Liver (tissue), 8 donors: ENCODE measurements at regions not wholly inside any gene's neighbourhood (a gene's known extent, or its start where the extent isn't known, plus 50 kb on each side); places are given as distances from the start of the nearest gene placed in this dataset.

Source experiments
- DNase-seq: peaks from one replicate; pipeline ENCODE4 v3.0.0-alpha.2; 2017; ENCODE audit warnings: low spot score
- H3K27ac ChIP-seq, 2 donors: one replicate each; pipeline ENCODE4 v1.7.0; 2013; ENCODE audit warnings: inconsistent platforms in 2 of 2, low read length in 2 of 2, control low read depth in 1 of 2, low read depth in 1 of 2, mild to moderate bottlenecking in 1 of 2
- H3K27me3 ChIP-seq, 4 donors: one replicate each; pipeline versions ENCODE4 v1.6.1 to v1.7.0; 2013; ENCODE audit warnings: low read length in 3 of 4, inconsistent platforms in 1 of 4, mild to moderate bottlenecking in 1 of 4, moderate library complexity in 1 of 4; ENCODE audit not compliant: control insufficient read depth in 4 of 4, insufficient read depth in 4 of 4
- H3K36me3 ChIP-seq, 4 donors: one replicate each; pipeline versions ENCODE4 v1.6.1 to v1.7.0; 2013; ENCODE audit warnings: low read length in 3 of 4, mild to moderate bottlenecking in 3 of 4, low read depth in 1 of 4, moderate library complexity in 1 of 4; ENCODE audit not compliant: control insufficient read depth in 4 of 4, insufficient read depth in 3 of 4
- H3K4me1 ChIP-seq, 4 donors: one replicate each; pipeline versions ENCODE4 v1.6.1 to v1.7.0; 2013; ENCODE audit warnings: low read length in 3 of 4, mild to moderate bottlenecking in 3 of 4, moderate library complexity in 1 of 4; ENCODE audit not compliant: control insufficient read depth in 4 of 4, insufficient read depth in 4 of 4
- H3K4me3 ChIP-seq, 3 donors: one replicate each; pipeline versions ENCODE4 v1.6.1 to v1.7.0; 2013; ENCODE audit warnings: low read length in 3 of 3, control low read depth in 1 of 3, low read depth in 1 of 3, mild to moderate bottlenecking in 1 of 3
- H3K9ac ChIP-seq, 2 donors: one replicate each; pipeline ENCODE4 v1.7.0; 2013; ENCODE audit warnings: low read length in 2 of 2, mild to moderate bottlenecking in 2 of 2, moderate library complexity in 2 of 2, control low read depth in 1 of 2, low read depth in 1 of 2
- H3K9me3 ChIP-seq, 4 donors: one replicate each; pipeline versions ENCODE4 v1.6.1 to v1.7.0; 2013; ENCODE audit warnings: low read length in 3 of 4; ENCODE audit not compliant: control insufficient read depth in 4 of 4
- HNF4G ChIP-seq: IDR thresholded peaks from 2 replicates; pipeline ENCODE4 v1.6.1; 2016; ENCODE audit warnings: antibody characterized with exemption
- RAD21 ChIP-seq, 2 donors: IDR thresholded peaks; 2 replicates each; pipeline ENCODE4 v1.6.1; 2016; ENCODE audit warnings: antibody characterized with exemption in 2 of 2, mild to moderate bottlenecking in 2 of 2
- RXRA ChIP-seq, 2 donors: IDR thresholded peaks; 2 replicates each; pipeline ENCODE4 v1.6.1; 2017 to 2018; ENCODE audit warnings: antibody characterized with exemption in 2 of 2, mild to moderate bottlenecking in 1 of 2
- TAF1 ChIP-seq: conservative IDR thresholded peaks from 2 replicates; pipeline ENCODE4 v1.6.1; 2016; ENCODE audit warnings: antibody characterized with exemption, mild to moderate bottlenecking
- YY1 ChIP-seq: IDR thresholded peaks from 2 replicates; pipeline ENCODE4 v1.6.1; 2016; ENCODE audit warnings: antibody characterized with exemption, mild to moderate bottlenecking
- WGBS: extraction: QIAGEN DNeasy Blood & Tissue Kit; methylation state at CpG from one replicate; pipeline ENCODE4 v1.1.7; 2013; 5-methylcytosine and 5-hydroxymethylcytosine counted together
- TF ChIP-seq, protein P1 (sequence below): IDR thresholded peaks from 2 replicates; pipeline ENCODE4 v1.6.1; 2016; ENCODE audit warnings: antibody characterized with exemption
- TF ChIP-seq, protein P2 (sequence below): fragments of 150-350 bp; IDR thresholded peaks from 2 replicates; pipeline ENCODE4 v1.5.1; 2017; ENCODE audit warnings: improper control_type of control experiment, low read depth, low read length; ENCODE audit not compliant: missing input control
- donor health status: healthy.
- donor health status: healthy.
- donor health status: healthy.
- donor health status: healthy.
- donor health status: healthy.

DNA sequence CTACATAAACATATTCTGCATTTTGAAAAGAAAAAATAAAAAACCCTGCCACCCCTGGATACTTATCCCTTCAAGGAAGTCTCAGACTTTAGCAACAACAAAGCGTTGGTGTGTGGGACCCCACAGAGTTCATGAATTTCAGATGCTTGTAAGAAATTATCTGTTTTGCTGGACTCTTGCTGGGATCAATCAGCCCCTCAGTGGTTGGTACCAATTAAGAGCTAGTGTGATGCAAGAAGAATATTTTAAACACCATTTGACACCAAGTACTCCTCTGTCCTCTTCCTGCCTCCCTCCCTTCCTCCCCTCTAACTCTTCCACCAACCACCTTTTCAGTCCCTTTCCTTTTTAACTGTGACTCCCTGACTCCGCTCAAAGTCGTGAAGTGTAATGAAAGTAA, 51.5 kb downstream of the SST start:
- H3K4me1 ChIP-seq = no peaks in the 10 kb centered on the region
- H3K4me3 ChIP-seq = no peak overlapping the region
- WGBS = 76% methylated on average over 3 of the region's 3 CpGs
- DNase-seq = no peak
- no peak overlapping the region for H3K9ac ChIP-seq
- H3K27me3 ChIP-seq = no peaks in the 10 kb centered on the region
- TF ChIP-seq YY1 = no peak
- H3K36me3 ChIP-seq = no peaks in the 10 kb centered on the region
- H3K9me3 ChIP-seq = no peaks in the 10 kb centered on the region
- H3K27ac ChIP-seq = no peak overlapping the region

DNA sequence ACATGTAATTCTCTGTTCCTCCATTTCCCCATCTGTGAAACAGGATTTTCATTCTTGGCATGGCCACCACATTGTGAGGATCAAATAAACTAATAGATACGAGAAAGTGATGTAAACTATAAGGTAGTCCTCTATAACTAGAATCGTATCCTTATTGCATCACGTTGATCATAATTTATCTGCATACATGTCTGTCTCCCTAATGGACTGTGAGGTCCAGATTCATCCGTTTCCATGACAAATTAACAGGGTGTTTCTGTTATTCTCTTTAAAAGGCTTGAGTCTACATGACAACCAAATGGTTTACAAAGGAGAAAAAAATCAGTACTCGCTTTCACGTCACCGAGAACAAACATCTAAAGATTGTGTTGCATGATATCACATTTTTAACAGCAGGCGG, 53.0 kb downstream of the SST start:
- Histone ChIP-seq H3K4me3 (no peak overlapping the region), H3K9me3 (no peaks in the 10 kb centered on the region), H3K4me1 (no peaks in the 10 kb centered on the region), H3K9ac (no peak overlapping the region), H3K36me3 (no peaks in the 10 kb centered on the region), H3K27ac (no peak overlapping the region), H3K27me3 (no peaks in the 10 kb centered on the region)
- DNase-seq = no peak
- TF ChIP-seq HNF4G = no peak
- TF ChIP-seq, protein P1, sequence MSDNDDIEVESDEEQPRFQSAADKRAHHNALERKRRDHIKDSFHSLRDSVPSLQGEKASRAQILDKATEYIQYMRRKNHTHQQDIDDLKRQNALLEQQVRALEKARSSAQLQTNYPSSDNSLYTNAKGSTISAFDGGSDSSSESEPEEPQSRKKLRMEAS = no peak
- TF ChIP-seq RXRA (IDR thresholded peaks at IDR 0.05) = no peak
- TF ChIP-seq, protein P2, sequence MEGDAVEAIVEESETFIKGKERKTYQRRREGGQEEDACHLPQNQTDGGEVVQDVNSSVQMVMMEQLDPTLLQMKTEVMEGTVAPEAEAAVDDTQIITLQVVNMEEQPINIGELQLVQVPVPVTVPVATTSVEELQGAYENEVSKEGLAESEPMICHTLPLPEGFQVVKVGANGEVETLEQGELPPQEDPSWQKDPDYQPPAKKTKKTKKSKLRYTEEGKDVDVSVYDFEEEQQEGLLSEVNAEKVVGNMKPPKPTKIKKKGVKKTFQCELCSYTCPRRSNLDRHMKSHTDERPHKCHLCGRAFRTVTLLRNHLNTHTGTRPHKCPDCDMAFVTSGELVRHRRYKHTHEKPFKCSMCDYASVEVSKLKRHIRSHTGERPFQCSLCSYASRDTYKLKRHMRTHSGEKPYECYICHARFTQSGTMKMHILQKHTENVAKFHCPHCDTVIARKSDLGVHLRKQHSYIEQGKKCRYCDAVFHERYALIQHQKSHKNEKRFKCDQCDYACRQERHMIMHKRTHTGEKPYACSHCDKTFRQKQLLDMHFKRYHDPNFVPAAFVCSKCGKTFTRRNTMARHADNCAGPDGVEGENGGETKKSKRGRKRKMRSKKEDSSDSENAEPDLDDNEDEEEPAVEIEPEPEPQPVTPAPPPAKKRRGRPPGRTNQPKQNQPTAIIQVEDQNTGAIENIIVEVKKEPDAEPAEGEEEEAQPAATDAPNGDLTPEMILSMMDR = no peak
- WGBS = 91% methylated on average over 8 of the region's 8 CpGs

DNA sequence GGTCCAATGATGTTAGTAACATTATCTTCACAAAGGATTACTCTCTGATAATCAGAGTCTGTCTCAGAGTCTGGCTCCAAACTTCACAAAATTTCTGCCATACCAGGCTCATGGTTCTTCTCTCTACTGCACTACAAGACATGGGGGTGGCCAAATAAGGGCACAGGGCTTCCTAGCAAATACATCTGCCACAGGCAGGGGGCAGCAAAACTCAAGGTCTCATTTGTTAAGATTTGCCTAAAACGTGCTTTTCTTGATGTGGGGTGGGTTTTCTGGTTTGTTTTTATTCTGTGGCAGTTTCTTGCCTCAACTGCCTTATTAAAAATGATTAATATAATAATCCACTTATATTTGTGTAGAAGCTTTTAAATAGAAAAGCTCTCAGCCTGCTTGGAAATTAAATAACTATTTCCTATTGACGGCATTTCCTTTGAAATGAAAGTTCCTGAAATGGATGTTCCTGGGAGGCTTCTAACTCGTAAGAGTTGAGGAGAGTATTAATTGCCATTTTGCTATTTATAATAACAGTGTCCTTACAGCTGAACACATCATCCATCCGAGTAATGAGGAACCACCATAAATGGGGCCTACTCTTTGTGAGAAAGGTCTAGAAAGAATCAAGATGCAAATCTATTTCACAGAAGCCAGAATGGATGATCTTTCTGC, 53.8 kb downstream of the SST start:
- TF ChIP-seq, protein P2 = peak; percentile 80
- no peak for TF ChIP-seq TAF1
- TF ChIP-seq RAD21 (IDR thresholded peaks at IDR 0.05) = peak; percentile 92 to 93
- 57% methylated on average over 4 of the region's 4 CpGs for WGBS
- peak; percentile 51 for DNase-seq
- Histone ChIP-seq H3K9me3 (no peaks in the 10 kb centered on the region), H3K4me1 (no peaks in the 10 kb centered on the region), H3K36me3 (no peaks in the 10 kb centered on the region), H3K9ac (no peak overlapping the region), H3K27ac (no peak overlapping the region), H3K4me3 (no peak overlapping the region), H3K27me3 (no peaks in the 10 kb centered on the region)

DNA sequence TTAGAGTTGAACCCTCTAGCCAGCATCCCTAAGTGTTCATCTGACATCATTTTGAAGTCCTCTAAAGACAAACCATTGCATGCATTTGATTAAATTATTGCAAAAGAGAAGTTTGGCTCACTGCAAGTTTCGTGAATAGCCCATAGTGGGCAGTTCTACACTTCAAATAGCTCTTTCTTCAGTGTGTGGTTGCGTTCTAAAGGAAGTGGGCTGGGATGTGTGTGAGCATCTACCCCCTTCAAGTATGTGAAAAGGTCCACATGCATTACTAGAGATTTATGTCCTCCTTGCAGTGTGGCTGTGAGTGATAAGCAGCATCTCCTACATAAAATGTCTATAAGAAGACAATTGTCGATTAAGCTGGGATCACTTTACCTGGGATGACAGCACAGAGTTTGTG, 54.6 kb downstream of the SST start:
- no peak overlapping the region for H3K4me3 ChIP-seq
- H3K27ac ChIP-seq = no peak overlapping the region
- no peak for DNase-seq
- no peak for TF ChIP-seq YY1
- no peaks in the 10 kb centered on the region for H3K36me3 ChIP-seq
- no peaks in the 10 kb centered on the region for H3K4me1 ChIP-seq
- no peaks in the 10 kb centered on the region for H3K9me3 ChIP-seq
- WGBS = 63% methylated on average over 3 of the region's 3 CpGs
- no peaks in the 10 kb centered on the region for H3K27me3 ChIP-seq
- no peak overlapping the region for H3K9ac ChIP-seq
